ENCODE measurements at regions not wholly inside any gene's neighbourhood (a gene's known extent, or its start where the extent isn't known, plus 50 kb on each side); places are given as distances from the start of the nearest gene placed in this dataset.

DNA sequence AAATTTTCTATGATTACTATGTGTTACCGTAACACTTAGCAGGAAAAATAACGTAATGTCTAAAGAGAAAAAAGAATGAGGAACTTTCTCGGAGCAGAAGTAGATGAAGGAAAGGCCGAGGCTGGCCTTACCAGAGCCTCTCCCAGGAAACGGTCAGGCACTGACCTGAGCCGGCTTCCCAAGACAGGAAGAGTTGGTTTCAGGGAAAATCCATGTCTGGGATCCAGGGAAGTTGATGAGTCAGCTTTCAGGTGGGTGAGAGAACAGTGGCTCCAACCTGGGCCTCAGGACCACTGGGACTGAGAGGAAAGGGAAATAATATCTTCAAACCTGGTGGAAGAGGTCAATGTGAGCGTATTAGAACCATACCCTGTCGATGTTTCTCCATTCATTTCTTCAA, 93.3 kb upstream of the UBL3 start:
- TF ChIP-seq, protein P1, sequence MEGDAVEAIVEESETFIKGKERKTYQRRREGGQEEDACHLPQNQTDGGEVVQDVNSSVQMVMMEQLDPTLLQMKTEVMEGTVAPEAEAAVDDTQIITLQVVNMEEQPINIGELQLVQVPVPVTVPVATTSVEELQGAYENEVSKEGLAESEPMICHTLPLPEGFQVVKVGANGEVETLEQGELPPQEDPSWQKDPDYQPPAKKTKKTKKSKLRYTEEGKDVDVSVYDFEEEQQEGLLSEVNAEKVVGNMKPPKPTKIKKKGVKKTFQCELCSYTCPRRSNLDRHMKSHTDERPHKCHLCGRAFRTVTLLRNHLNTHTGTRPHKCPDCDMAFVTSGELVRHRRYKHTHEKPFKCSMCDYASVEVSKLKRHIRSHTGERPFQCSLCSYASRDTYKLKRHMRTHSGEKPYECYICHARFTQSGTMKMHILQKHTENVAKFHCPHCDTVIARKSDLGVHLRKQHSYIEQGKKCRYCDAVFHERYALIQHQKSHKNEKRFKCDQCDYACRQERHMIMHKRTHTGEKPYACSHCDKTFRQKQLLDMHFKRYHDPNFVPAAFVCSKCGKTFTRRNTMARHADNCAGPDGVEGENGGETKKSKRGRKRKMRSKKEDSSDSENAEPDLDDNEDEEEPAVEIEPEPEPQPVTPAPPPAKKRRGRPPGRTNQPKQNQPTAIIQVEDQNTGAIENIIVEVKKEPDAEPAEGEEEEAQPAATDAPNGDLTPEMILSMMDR (IDR thresholded peaks at IDR 0.05; ENCODE audit: extremely low read depth, missing control alignments): no peak
- no peak for DNase-seq (ENCODE audit: low spot score)

DNA sequence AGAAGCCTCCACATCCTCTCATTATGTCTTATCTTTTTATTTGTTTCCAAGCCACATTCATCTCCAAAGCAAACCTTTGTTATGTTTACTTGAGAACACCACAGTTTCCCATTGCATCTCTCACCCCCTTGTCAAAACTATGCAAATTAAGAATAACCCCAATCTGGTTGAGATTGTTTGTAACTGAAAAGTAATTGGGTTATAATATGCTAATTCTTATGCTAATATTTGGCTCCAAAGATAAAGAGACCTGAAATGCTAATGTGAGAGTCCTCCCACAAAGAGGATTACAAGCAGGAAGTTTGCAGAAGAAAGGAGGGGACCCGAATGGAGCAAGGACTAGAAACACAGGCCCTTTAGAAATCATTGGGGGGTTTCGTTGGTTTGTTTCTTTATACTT, 92.9 kb upstream of the UBL3 start:
- TF ChIP-seq, protein P1 (IDR thresholded peaks at IDR 0.05; ENCODE audit: extremely low read depth, missing control alignments): no peak
- DNase-seq (ENCODE audit: low spot score): no peak

DNA sequence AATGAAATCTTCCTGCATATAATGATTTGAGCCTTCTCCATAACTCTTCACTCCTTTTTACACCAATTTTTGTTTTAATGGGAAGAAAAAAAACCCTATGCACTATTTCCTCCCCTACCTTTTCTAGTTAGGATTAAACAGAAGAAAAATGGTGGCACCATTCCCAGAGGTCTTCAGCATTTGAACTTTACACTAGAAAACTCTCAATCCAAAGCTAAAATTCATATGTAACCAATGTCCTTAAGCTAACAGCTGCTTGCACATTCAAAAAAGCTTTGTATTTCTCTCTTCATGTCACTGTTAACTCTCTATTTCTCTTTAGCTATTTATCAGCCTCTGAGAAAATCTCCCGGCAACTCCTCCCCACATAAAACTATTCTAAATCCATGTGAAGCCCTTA, 90.3 kb upstream of the UBL3 start:
- no peak for DNase-seq (ENCODE audit: low spot score)
- TF ChIP-seq, protein P1 (IDR thresholded peaks at IDR 0.05; ENCODE audit: extremely low read depth, missing control alignments): no peak

DNA sequence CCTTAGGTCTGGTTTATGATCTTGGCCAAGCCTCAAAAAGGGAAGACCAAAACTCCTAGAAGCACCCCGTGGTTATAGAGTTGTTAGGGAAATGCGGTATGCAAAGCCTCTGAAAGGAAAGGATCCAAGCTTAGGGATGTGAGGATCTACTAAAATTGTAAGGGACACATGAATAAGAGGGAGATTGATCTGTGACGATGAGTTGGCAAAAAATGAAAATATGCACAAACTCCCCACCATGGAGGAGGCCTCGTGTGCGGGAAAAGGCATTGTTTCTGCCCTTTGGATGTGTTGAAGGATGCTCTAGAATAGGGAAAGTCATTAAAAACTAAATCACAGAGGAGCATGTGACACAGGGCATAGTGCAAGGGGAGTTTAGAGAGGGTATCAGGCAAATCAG, 88.7 kb upstream of the UBL3 start:
- TF ChIP-seq, protein P1 (IDR thresholded peaks at IDR 0.05; ENCODE audit: extremely low read depth, missing control alignments): no peak
- DNase-seq (ENCODE audit: low spot score): no peak

DNA sequence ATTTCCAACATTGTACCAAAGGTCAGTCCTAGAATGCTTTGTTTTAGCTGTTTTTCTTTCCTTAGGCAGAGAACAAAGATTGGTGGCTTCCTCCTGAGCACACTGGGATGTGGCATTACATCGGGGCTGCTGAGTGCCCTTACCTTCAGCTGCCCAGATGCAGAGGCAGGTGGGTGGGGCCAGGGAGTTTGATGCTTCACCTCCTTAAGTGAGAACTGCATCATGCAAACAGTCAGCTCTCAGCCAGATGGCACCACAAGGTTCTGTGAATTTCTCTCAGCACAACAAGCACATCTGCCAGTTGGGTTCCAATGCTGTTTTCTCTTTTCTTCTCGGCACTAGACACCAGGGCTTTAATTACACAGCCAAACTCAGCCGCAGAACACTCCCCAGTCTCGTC, 87.4 kb upstream of the UBL3 start:
- no peak for DNase-seq (ENCODE audit: low spot score)
- TF ChIP-seq, protein P1 (IDR thresholded peaks at IDR 0.05; ENCODE audit: extremely low read depth, missing control alignments): no peak

DNA sequence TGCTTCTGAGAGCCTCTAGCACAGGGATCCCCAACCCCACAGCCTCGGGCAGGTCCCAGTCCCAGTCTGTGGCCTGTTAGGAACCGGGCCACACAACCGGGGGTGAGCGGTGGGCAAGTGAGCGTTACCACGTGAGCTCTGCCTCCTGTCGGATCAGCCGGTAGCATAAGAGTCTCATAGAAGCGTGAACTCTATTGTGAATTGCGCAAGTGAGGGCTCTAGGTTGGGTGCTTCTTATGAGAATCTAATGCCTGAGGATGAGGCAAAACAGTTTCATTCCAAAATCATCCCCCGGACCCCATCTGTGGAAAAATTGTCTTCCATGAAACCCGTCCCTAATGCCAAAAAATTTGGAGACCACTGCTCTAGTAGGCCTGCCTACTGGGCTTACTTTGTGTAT, 87.0 kb upstream of the UBL3 start:
- TF ChIP-seq, protein P1 (IDR thresholded peaks at IDR 0.05; ENCODE audit: extremely low read depth, missing control alignments): no peak
- DNase-seq (ENCODE audit: low spot score): no peak

DNA sequence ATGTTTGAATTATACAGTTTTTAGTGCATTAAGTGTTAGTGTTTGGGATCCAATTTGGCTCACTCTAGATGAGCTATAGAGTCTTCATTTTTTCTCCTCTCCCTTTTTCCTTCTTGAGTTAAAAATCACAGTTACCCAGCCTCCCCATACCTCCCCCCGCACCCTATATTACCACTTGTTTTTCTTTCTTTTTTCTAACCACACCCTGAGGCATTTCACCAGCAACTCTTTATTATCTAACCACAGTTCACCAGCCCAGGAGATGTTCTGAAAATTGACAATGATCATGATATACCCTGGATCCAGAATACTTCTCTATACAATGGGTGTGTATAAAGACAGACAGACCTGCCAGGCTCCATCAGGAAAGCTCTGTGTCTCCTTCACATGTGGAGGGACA, 86.5 kb upstream of the UBL3 start:
- TF ChIP-seq, protein P1 (IDR thresholded peaks at IDR 0.05; ENCODE audit: extremely low read depth, missing control alignments): no peak
- DNase-seq (ENCODE audit: low spot score): no peak
